Panc1 (cell line): ENCODE measurements at regions not wholly inside any gene's neighbourhood (a gene's known extent, or its start where the extent isn't known, plus 50 kb on each side); places are given as distances from the start of the nearest gene placed in this dataset.

ENCODE experiments used
- POLR2AphosphoS5 ChIP-seq: IDR thresholded peaks from 2 replicates; pipeline ENCODE4 v1.6.1; 2012; ENCODE audit warnings: mild to moderate bottlenecking, low read depth, low read length, moderate library complexity
- TCF7L2 ChIP-seq: IDR thresholded peaks from 2 replicates; pipeline ENCODE4 v1.6.1; 2011; ENCODE audit warnings: mild to moderate bottlenecking, low read depth, low read length, inconsistent platforms
- TF ChIP-seq, protein P1 (sequence below): fragments of 450-650 bp; IDR thresholded peaks from 2 replicates; pipeline ENCODE4 v1.5.1; 2017; ENCODE audit warnings: mild to moderate bottlenecking

DNA sequence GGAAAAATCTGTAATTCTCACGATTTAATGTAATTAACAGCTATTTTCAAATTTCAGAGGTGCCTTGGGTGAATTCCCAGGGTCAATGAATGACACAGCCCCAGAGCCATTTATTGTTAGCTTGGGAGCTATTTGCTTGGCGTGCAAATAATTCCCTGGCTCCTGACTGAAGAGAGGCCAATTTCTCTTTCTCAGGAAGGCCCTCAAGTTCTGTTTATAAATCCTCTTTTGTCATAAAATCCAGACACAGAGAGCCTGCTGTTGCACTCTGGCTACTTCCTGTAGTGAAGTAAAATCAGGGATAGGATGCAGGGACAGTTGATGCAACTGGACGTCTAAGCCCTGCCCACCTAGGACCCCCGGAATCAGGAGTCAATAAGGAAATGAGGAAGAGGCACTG, 154.3 kb downstream of the TMX1 start:
- TF ChIP-seq, protein P1, sequence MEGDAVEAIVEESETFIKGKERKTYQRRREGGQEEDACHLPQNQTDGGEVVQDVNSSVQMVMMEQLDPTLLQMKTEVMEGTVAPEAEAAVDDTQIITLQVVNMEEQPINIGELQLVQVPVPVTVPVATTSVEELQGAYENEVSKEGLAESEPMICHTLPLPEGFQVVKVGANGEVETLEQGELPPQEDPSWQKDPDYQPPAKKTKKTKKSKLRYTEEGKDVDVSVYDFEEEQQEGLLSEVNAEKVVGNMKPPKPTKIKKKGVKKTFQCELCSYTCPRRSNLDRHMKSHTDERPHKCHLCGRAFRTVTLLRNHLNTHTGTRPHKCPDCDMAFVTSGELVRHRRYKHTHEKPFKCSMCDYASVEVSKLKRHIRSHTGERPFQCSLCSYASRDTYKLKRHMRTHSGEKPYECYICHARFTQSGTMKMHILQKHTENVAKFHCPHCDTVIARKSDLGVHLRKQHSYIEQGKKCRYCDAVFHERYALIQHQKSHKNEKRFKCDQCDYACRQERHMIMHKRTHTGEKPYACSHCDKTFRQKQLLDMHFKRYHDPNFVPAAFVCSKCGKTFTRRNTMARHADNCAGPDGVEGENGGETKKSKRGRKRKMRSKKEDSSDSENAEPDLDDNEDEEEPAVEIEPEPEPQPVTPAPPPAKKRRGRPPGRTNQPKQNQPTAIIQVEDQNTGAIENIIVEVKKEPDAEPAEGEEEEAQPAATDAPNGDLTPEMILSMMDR, result no peak
- TF ChIP-seq TCF7L2, result no peak
- no peak for TF ChIP-seq POLR2AphosphoS5
